GDM1 (cell line): ENCODE measurements at regions not wholly inside any gene's neighbourhood (a gene's known extent, or its start where the extent isn't known, plus 50 kb on each side); places are given as distances from the start of the nearest gene placed in this dataset.

ENCODE experiments used
- DNase-seq: peaks from one replicate; lab custom pipeline; 2025; lab: John Stamatoyannopoulos, UW

- DNase-seq = no peak
Measured at GRCh38 chr20:12276011-12276673, 358.4 kb downstream of the BTBD3 start.

GRCh38 chr20:12287575-12287974 lies 369.9 kb downstream of the BTBD3 start:
- no peak for DNase-seq

- DNase-seq = no peak
Measured at GRCh38 chr20:12289465-12289864, 371.8 kb downstream of the BTBD3 start.

GRCh38 chr20:12291386-12291785 lies 373.7 kb downstream of the BTBD3 start:
- no peak for DNase-seq

GRCh38 chr20:12293900-12294299 lies 376.2 kb downstream of the BTBD3 start:
- DNase-seq = no peak

- no peak for DNase-seq
Measured at GRCh38 chr20:12294678-12295077, 377.0 kb downstream of the BTBD3 start.

GRCh38 chr20:12305188-12305950 lies 387.7 kb downstream of the BTBD3 start:
- DNase-seq = no peak

GRCh38 chr20:12306107-12306506 lies 388.4 kb downstream of the BTBD3 start:
- DNase-seq = no peak

GRCh38 chr20:12311094-12311865 lies 393.6 kb downstream of the BTBD3 start:
- no peak for DNase-seq

- DNase-seq = no peak
Measured at GRCh38 chr20:12315652-12316051, 398.0 kb downstream of the BTBD3 start.

GRCh38 chr20:12316794-12317193 lies 399.1 kb downstream of the BTBD3 start:
- DNase-seq = no peak

GRCh38 chr20:12317433-12317832 lies 399.7 kb downstream of the BTBD3 start:
- no peak for DNase-seq

- no peak for DNase-seq
Measured at GRCh38 chr20:12318043-12318442, 400.4 kb downstream of the BTBD3 start.

- DNase-seq = no peak
Measured at GRCh38 chr20:12321736-12322135, 404.0 kb downstream of the BTBD3 start.

- DNase-seq = no peak
Measured at GRCh38 chr20:12327205-12327604, 409.5 kb downstream of the BTBD3 start.

- no peak for DNase-seq
Measured at GRCh38 chr20:12331236-12331635, 413.5 kb downstream of the BTBD3 start.

- no peak for DNase-seq
Measured at GRCh38 chr20:12337601-12338000, 419.9 kb downstream of the BTBD3 start.

GRCh38 chr20:12345978-12346377 lies 428.3 kb downstream of the BTBD3 start:
- DNase-seq = no peak

- no peak for DNase-seq
Measured at GRCh38 chr20:12353842-12354241, 436.1 kb downstream of the BTBD3 start.

GRCh38 chr20:12354725-12355124 lies 437.0 kb downstream of the BTBD3 start:
- no peak for DNase-seq

- no peak for DNase-seq
Measured at GRCh38 chr20:12355185-12355584, 437.5 kb downstream of the BTBD3 start.

GRCh38 chr20:12358006-12358654 lies 440.4 kb downstream of the BTBD3 start:
- no peak for DNase-seq
